Activated CD8-positive, alpha-beta T cell treated with anti-CD3 and anti-CD28 coated beads for 36 hours (primary cell): ENCODE measurements at regions not wholly inside any gene's neighbourhood (a gene's known extent, or its start where the extent isn't known, plus 50 kb on each side); places are given as distances from the start of the nearest gene placed in this dataset.

Source experiments
- ATAC-seq: fragments of 200-7000 bp; cut with Tn5 transposase; one replicate; pipeline ENCODE4 v1.10.0; 2021; ENCODE audit warnings: mild to moderate bottlenecking, moderate library complexity
- CTCF ChIA-PET: fragments of 350-600 bp; sonication (Branson Sonifier 250); formaldehyde crosslinking; loops from one replicate; lab custom pipeline; 2021; ENCODE audit warnings: antibody characterized with exemption; lab: Charles Lee
- POLR2A ChIA-PET: fragments of 350-600 bp; sonication (Branson Sonifier 250); formaldehyde crosslinking; loops from one replicate; lab custom pipeline; 2021; ENCODE audit warnings: antibody characterized with exemption; lab: Charles Lee
- DNase-seq: peaks from one replicate; pipeline ENCODE4 v3.0.0-alpha.2; 2020
- H3K27ac Mint-ChIP-seq: one replicate; pipeline ENCODE4 v1.8.0; 2021; ENCODE audit warnings: mild to moderate bottlenecking, mixed read lengths
- H3K27me3 Mint-ChIP-seq: one replicate; pipeline ENCODE4 v1.8.0; 2021; ENCODE audit warnings: mixed read lengths
- H3K36me3 Mint-ChIP-seq: one replicate; pipeline ENCODE4 v1.8.0; 2021; ENCODE audit warnings: low read depth, mixed read lengths
- H3K4me1 Mint-ChIP-seq: one replicate; pipeline ENCODE4 v1.8.0; 2021; ENCODE audit warnings: low read depth, mixed read lengths
- H3K4me3 Mint-ChIP-seq: one replicate; pipeline ENCODE4 v1.8.0; 2021; ENCODE audit warnings: mild to moderate bottlenecking, moderate library complexity, mixed read lengths
- H3K9me3 Mint-ChIP-seq: one replicate; pipeline ENCODE4 v1.8.0; 2021; ENCODE audit warnings: mixed read lengths
- CTCF ChIP-seq: fragments of 200-600 bp; IDR thresholded peaks from one replicate; pipeline ENCODE4 v1.8.0; 2022; ENCODE audit warnings: antibody characterized with exemption, mild to moderate bottlenecking
- intact Hi-C: fragments of 100-400 bp; cut with micrococcal nuclease; formaldehyde crosslinking; loops from one replicate; pipeline ENCODE4 v1.10.0; 2022

DNA sequence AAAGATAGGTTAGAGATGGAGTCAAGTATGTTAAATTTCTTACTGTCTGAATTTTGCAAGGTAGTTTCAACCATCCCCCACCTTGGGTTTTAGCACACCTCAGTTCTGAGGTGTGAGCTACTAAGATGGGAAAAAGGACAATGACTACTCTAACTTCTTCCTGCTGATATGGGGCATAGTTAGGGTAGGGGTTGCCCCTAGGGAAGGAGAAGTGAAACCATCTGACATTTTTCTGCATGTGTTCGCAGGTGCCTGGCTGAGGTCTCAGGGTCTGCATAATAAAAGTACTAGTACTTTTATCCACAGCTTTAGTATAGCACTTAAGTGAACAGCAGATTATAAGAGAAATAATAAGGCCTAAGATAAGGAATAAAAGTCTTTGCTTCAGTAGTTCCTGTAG is 129.5 kb upstream of the CYSLTR1 start:
- ATAC-seq, result no peak
- Mint-ChIP-seq H3K4me3 (no peak overlapping the region), H3K4me1 (no peaks in the 10 kb centered on the region), H3K9me3 (peaks cover 3% of the 10 kb centered on the region), H3K27me3 (no peaks in the 10 kb centered on the region), H3K36me3 (no peaks in the 10 kb centered on the region), H3K27ac (no peak overlapping the region)
- intact Hi-C loops, result no loop called here
- no peak for TF ChIP-seq CTCF
- no peak for DNase-seq
- ChIA-PET POLR2A (no interaction called here), CTCF (no interaction called here)

- intact Hi-C loops, result no loop called here
- Mint-ChIP-seq H3K36me3 (no peaks in the 10 kb centered on the region), H3K4me1 (no peaks in the 10 kb centered on the region), H3K27ac (no peak overlapping the region), H3K4me3 (no peak overlapping the region), H3K9me3 (peaks cover 2% of the 10 kb centered on the region), H3K27me3 (no peaks in the 10 kb centered on the region)
- CTCF ChIA-PET, result no interaction called here
- DNase-seq (no peak), ATAC-seq (no peak)
- POLR2A ChIA-PET, result no interaction called here
- TF ChIP-seq CTCF, result no peak
These were observed 128.5 kb upstream of the CYSLTR1 start for GRCh38 chrX:78455901-78456300.

DNA sequence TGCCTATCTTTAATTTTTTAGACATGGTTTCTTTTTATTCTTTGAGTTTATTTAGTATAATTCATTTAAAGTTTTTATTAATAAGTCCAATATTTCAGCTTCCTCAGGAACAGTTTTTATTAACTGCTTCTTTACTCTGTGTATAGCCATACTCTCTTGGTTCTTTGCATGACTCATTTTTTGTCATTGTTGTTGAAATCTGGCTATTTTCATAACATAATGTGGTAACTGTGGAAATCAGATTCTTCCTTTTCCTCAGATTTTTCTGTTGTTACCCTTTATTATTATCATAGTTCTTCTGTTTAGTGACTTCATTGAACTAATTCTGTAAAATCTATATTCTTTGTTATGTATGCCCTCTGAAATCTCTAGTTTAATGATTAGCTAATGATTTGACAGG is 124.9 kb upstream of the CYSLTR1 start:
- CTCF ChIA-PET, result no interaction called here
- H3K9me3 Mint-ChIP-seq, result peaks cover 3% of the 10 kb centered on the region
- no peaks in the 10 kb centered on the region for H3K36me3 Mint-ChIP-seq

GRCh38 chrX:78437621-78438020 is 110.2 kb upstream of the CYSLTR1 start:
- Mint-ChIP-seq H3K4me3 (no peak overlapping the region), H3K4me1 (no peaks in the 10 kb centered on the region), H3K9me3 (peaks cover 3% of the 10 kb centered on the region), H3K27ac (no peak overlapping the region), H3K27me3 (no peaks in the 10 kb centered on the region), H3K36me3 (no peaks in the 10 kb centered on the region)
- no peak for ATAC-seq
- no peak for DNase-seq
- CTCF ChIA-PET, result no interaction called here
- POLR2A ChIA-PET, result no interaction called here
- intact Hi-C loops, result no loop called here
- no peak for TF ChIP-seq CTCF

More for the DNA sequence above, 124.9 kb upstream of the CYSLTR1 start:
- Mint-ChIP-seq H3K4me3 (no peak overlapping the region), H3K4me1 (no peaks in the 10 kb centered on the region), H3K27me3 (no peaks in the 10 kb centered on the region), H3K27ac (no peak overlapping the region)
- POLR2A ChIA-PET, result no interaction called here
- intact Hi-C loops, result no loop called here
- DNase-seq (no peak), ATAC-seq (no peak)
- TF ChIP-seq CTCF, result no peak

GRCh38 chrX:78429172-78429571 is 101.8 kb upstream of the CYSLTR1 start:
- Mint-ChIP-seq H3K4me1 (no peaks in the 10 kb centered on the region), H3K27ac (no peak overlapping the region), H3K9me3 (peaks cover 1% of the 10 kb centered on the region), H3K4me3 (no peak overlapping the region), H3K27me3 (no peaks in the 10 kb centered on the region), H3K36me3 (no peaks in the 10 kb centered on the region)
- CTCF ChIA-PET, result no interaction called here
- intact Hi-C loops, result no loop called here
- DNase-seq (no peak), ATAC-seq (no peak)
- POLR2A ChIA-PET, result no interaction called here
- TF ChIP-seq CTCF, result no peak
